GM23338 (cell line): ENCODE measurements at regions not wholly inside any gene's neighbourhood (a gene's known extent, or its start where the extent isn't known, plus 50 kb on each side); places are given as distances from the start of the nearest gene placed in this dataset.

Experiments used
- ATAC-seq: fragments of 200-7000 bp; cut with Tn5 transposase; 3 replicates; pipeline ENCODE4 v1.9.1; 2020
- DNase-seq: peaks from one replicate; pipeline ENCODE4 v3.0.0-alpha.2; 2015; ENCODE audit warnings: low spot score
- H2AFZ ChIP-seq: fragments of 200-600 bp; sonication (generic); 2 replicates; pipeline ENCODE4 v1.8.0; 2016; ENCODE audit warnings: antibody characterized with exemption, mild to moderate bottlenecking, moderate library complexity
- H3F3A ChIP-seq: fragments of 200-600 bp; sonication (generic); replicated peaks from 2 replicates; pipeline ENCODE4 v1.8.0; 2017; ENCODE audit warnings: antibody characterized with exemption, mixed run types, low read depth
- H3K27ac ChIP-seq: fragments of 200-600 bp; sonication (generic); 2 replicates; pipeline ENCODE4 v1.6.1; 2016; ENCODE audit warnings: low read depth
- H3K27me3 ChIP-seq: fragments of 200-600 bp; sonication (generic); 2 replicates; pipeline ENCODE4 v1.8.0; 2016; ENCODE audit warnings: mild to moderate bottlenecking, mixed run types, moderate library complexity; ENCODE audit not compliant: insufficient read depth
- H3K36me3 ChIP-seq: fragments of 200-600 bp; sonication (generic); 2 replicates; pipeline ENCODE4 v1.8.0; 2016; ENCODE audit warnings: mild to moderate bottlenecking; ENCODE audit not compliant: insufficient read depth
- H3K4me1 ChIP-seq: fragments of 200-600 bp; sonication (generic); 2 replicates; pipeline ENCODE4 v1.8.0; 2016; ENCODE audit warnings: mild to moderate bottlenecking, moderate library complexity; ENCODE audit not compliant: insufficient read depth
- H3K4me2 ChIP-seq: fragments of 200-600 bp; sonication (generic); 2 replicates; pipeline ENCODE4 v1.7.1; 2017; ENCODE audit warnings: mixed run types
- H3K4me3 ChIP-seq: fragments of 200-600 bp; sonication (generic); 2 replicates; pipeline ENCODE4 v1.6.1; 2016; ENCODE audit warnings: mixed run types
- H3K79me2 ChIP-seq: fragments of 200-600 bp; sonication (generic); replicated peaks from 2 replicates; pipeline ENCODE4 v1.8.0; 2017; ENCODE audit warnings: mild to moderate bottlenecking; ENCODE audit not compliant: insufficient read depth
- H3K9me2 ChIP-seq: fragments of 200-600 bp; sonication (generic); 2 replicates; pipeline ENCODE4 v1.8.0; 2017; ENCODE audit not compliant: insufficient read depth
- H4K20me1 ChIP-seq: fragments of 200-600 bp; sonication (generic); replicated peaks from 2 replicates; pipeline ENCODE4 v1.8.0; 2017; ENCODE audit warnings: mild to moderate bottlenecking; ENCODE audit not compliant: insufficient read depth
- H3K27ac Mint-ChIP-seq: 2 replicates; pipeline ENCODE4 v1.8.0; 2020; ENCODE audit warnings: inconsistent platforms, mild to moderate bottlenecking, moderate library complexity, mixed read lengths
- H3K27me3 Mint-ChIP-seq: 3 replicates; pipeline ENCODE4 v1.8.0; 2022; ENCODE audit warnings: low read depth, mild to moderate bottlenecking, moderate library complexity, mixed read lengths, inconsistent platforms; ENCODE audit not compliant: insufficient read depth, poor library complexity
- H3K36me3 Mint-ChIP-seq: 3 replicates; pipeline ENCODE4 v1.8.0; 2021; ENCODE audit warnings: low read depth, mild to moderate bottlenecking, inconsistent platforms, moderate library complexity, mixed read lengths
- H3K4me1 Mint-ChIP-seq: 3 replicates; pipeline ENCODE4 v1.8.0; 2020; ENCODE audit warnings: mild to moderate bottlenecking, inconsistent platforms, mixed read lengths
- H3K4me3 Mint-ChIP-seq: 3 replicates; pipeline ENCODE4 v1.8.0; 2021; ENCODE audit warnings: moderate library complexity, mild to moderate bottlenecking, inconsistent platforms, mixed read lengths
- H3K9me3 Mint-ChIP-seq: 3 replicates; pipeline ENCODE4 v1.8.0; 2020; ENCODE audit warnings: moderate library complexity, mild to moderate bottlenecking, inconsistent platforms, mixed read lengths
- CTCF ChIP-seq, 2 experiments: fragments of 200-600 bp in 1 of 2; sonication (generic) in 1 of 2; conservative IDR thresholded peaks; 2 replicates each; pipeline versions ENCODE4 v1.5.1 to v1.6.1; 2016 to 2017; ENCODE audit warnings: antibody characterized with exemption in 2 of 2, low read depth in 2 of 2, mild to moderate bottlenecking in 2 of 2, moderate library complexity in 1 of 2
- ETS1 ChIP-seq: IDR thresholded peaks from 2 replicates; pipeline ENCODE4 v1.6.1; 2016; ENCODE audit warnings: antibody characterized with exemption
- EZH2 ChIP-seq: fragments of 200-600 bp; sonication (generic); IDR thresholded peaks from one replicate; pipeline ENCODE4 v1.8.0; 2017; ENCODE audit warnings: antibody characterized with exemption, mild to moderate bottlenecking, low read depth; ENCODE audit not compliant: unreplicated experiment
- NANOG ChIP-seq: IDR thresholded peaks from 2 replicates; pipeline ENCODE4 v1.6.1; 2016; ENCODE audit warnings: antibody characterized with exemption, borderline replicate concordance
- REST ChIP-seq: IDR thresholded peaks from one replicate; pipeline ENCODE4 v1.6.1; 2018; ENCODE audit warnings: antibody characterized with exemption; ENCODE audit not compliant: unreplicated experiment
- ZNF462 ChIP-seq: fragments of 250-450 bp; sonication (Bioruptor Pico); IDR thresholded peaks from 2 replicates; pipeline ENCODE4 v1.5.0; 2020; ENCODE audit warnings: mild to moderate bottlenecking, moderate library complexity

- TF ChIP-seq ZNF462 (CRISPR knock-in tag) (no peak), NANOG (no peak), EZH2 (no peak), CTCF (conservative IDR thresholded peaks at IDR 0.05; ENCODE audit: low read depth in 2 of 2) (no peak)
These were observed 470.8 kb upstream of the VRK2 start (continued) for GRCh38 chr2:57575700-57576268.

- H3K27me3 ChIP-seq = no peaks in the 10 kb centered on the region
- no peak overlapping the region for H3K27ac ChIP-seq
- Mint-ChIP-seq H3K4me3 (no peak overlapping the region), H3K27me3 (no peaks in the 10 kb centered on the region), H3K36me3 (no peaks in the 10 kb centered on the region), H3K9me3 (no peaks in the 10 kb centered on the region), H3K27ac (no peak overlapping the region), H3K4me1 (no peaks in the 10 kb centered on the region)
- no peaks in the 10 kb centered on the region for H3K4me1 ChIP-seq
- no peaks in the 10 kb centered on the region for H4K20me1 ChIP-seq
- H3K4me2 ChIP-seq = no peak overlapping the region
- ATAC-seq = no peak
- no peak overlapping the region for H3K4me3 ChIP-seq
- no peaks in the 10 kb centered on the region for H3K79me2 ChIP-seq
- H2AFZ ChIP-seq = no peak overlapping the region
- H3K36me3 ChIP-seq = no peaks in the 10 kb centered on the region
- no peak for DNase-seq
- H3F3A ChIP-seq = no peaks in the 10 kb centered on the region
- peaks cover 3% of the 10 kb centered on the region for H3K9me2 ChIP-seq
- TF ChIP-seq CTCF (conservative IDR thresholded peaks at IDR 0.05; ENCODE audit: low read depth in 2 of 2) = no peak
- no peak for TF ChIP-seq NANOG
- no peak for TF ChIP-seq ETS1
- TF ChIP-seq REST = no peak
These were observed 469.6 kb upstream of the VRK2 start for GRCh38 chr2:57576983-57577382.
